Fibroblast of lung (primary cell): ENCODE measurements at regions not wholly inside any gene's neighbourhood (a gene's known extent, or its start where the extent isn't known, plus 50 kb on each side); places are given as distances from the start of the nearest gene placed in this dataset.

Source experiments
- DNase-seq, 2 donors: peaks; one replicate each; pipeline versions ENCODE4 v3.0.0 to v3.0.0-alpha.2; 2010; ENCODE audit warnings: low read depth in 2 of 2
- H2AFZ ChIP-seq: 2 replicates; pipeline ENCODE4 v1.5.1; 2012; ENCODE audit warnings: low read length, control low read depth, inconsistent platforms
- H3K27ac ChIP-seq: 2 replicates; pipeline ENCODE4 v1.5.1; 2011; ENCODE audit warnings: low read length, control low read depth; ENCODE audit not compliant: insufficient read depth
- H3K27me3 ChIP-seq: 2 replicates; pipeline ENCODE4 v1.5.1; 2011; ENCODE audit warnings: mild to moderate bottlenecking, low read length; ENCODE audit not compliant: control insufficient read depth, insufficient read depth
- H3K36me3 ChIP-seq: 2 replicates; pipeline ENCODE4 v1.5.1; 2011; ENCODE audit warnings: low read length; ENCODE audit not compliant: control insufficient read depth, insufficient read depth
- H3K4me1 ChIP-seq: 2 replicates; pipeline ENCODE4 v1.5.1; 2011; ENCODE audit warnings: low read length; ENCODE audit not compliant: control insufficient read depth, insufficient read depth; ENCODE audit errors: extremely low read depth
- H3K4me2 ChIP-seq: 2 replicates; pipeline ENCODE4 v1.5.1; 2011; ENCODE audit warnings: low read length, control low read depth; ENCODE audit not compliant: insufficient read depth; ENCODE audit errors: extremely low read depth
- H3K4me3 ChIP-seq, 4 experiments: fragments of 200-600 bp in 1 of 4; sonication (generic) in 1 of 4; replicated peaks in 1 of 4; 2 replicates each; pipeline ENCODE4 v1.5.1; 2011 to 2016; ENCODE audit warnings: low read length in 4 of 4, low read depth in 3 of 4, mild to moderate bottlenecking in 3 of 4, control low read depth in 2 of 4, inconsistent platforms in 1 of 4, mixed read lengths in 1 of 4; ENCODE audit not compliant: insufficient read depth in 1 of 4; ENCODE audit errors: control extremely low read depth in 1 of 4
- H3K79me2 ChIP-seq: 2 replicates; pipeline ENCODE4 v1.5.1; 2012; ENCODE audit warnings: mild to moderate bottlenecking, low read length, inconsistent platforms; ENCODE audit not compliant: control insufficient read depth, insufficient read depth
- H3K9ac ChIP-seq: 2 replicates; pipeline ENCODE4 v1.5.1; 2011; ENCODE audit warnings: mild to moderate bottlenecking, low read length, control low read depth; ENCODE audit not compliant: insufficient read depth
- H3K9me3 ChIP-seq: 2 replicates; pipeline ENCODE4 v1.5.1; 2012; ENCODE audit warnings: low read depth, low read length; ENCODE audit not compliant: control insufficient read depth, insufficient read depth
- H4K20me1 ChIP-seq: 2 replicates; pipeline ENCODE4 v1.5.1; 2011; ENCODE audit warnings: low read length; ENCODE audit not compliant: control insufficient read depth, insufficient read depth; ENCODE audit errors: extremely low read depth
- EZH2 ChIP-seq: IDR thresholded peaks from 2 replicates; pipeline ENCODE4 v1.5.1; 2012; ENCODE audit warnings: low read length, control low read depth, mild to moderate bottlenecking; ENCODE audit errors: missing control alignments
- TF ChIP-seq, protein P1 (sequence below), 2 donors: IDR thresholded peaks in 1 of 2; conservative IDR thresholded peaks in 1 of 2; 1 replicate in 1 of 2; 2 replicates in 1 of 2; pipeline ENCODE4 v1.5.1; 2011 to 2012; ENCODE audit warnings: low read length in 2 of 2, control low read depth in 1 of 2, inconsistent platforms in 1 of 2, low read depth in 1 of 2, mild to moderate bottlenecking in 1 of 2

DNA sequence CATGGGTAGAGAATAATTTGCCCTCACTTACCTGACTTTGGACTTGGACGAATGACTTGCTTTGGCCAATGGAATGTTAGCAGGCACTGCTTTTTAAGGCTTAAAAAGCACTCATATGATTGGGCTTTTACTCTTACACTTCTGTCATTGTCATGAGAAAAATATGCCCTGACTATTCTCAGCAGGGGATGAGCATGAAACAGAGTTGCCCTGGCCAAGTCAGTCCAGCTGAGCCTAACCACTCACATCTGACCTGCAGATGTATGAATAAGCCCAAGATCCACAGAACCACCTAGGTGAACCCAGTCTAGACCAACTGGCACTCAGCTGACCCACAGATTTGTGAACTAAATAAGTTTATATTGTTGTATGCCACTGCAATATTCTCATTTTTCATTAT is 573.5 kb downstream of the TNS3 start:
- no peak overlapping the region for H3K4me2 ChIP-seq
- no peak overlapping the region for H3K27ac ChIP-seq
- no peak overlapping the region for H3K9ac ChIP-seq
- H3K27me3 ChIP-seq = no peaks in the 10 kb centered on the region
- no peak overlapping the region for H3K4me3 ChIP-seq
- H3K79me2 ChIP-seq = no peaks in the 10 kb centered on the region
- no peak overlapping the region for H2AFZ ChIP-seq
- no peaks in the 10 kb centered on the region for H3K4me1 ChIP-seq
- H3K36me3 ChIP-seq = no peaks in the 10 kb centered on the region
- H4K20me1 ChIP-seq = no peaks in the 10 kb centered on the region
- TF ChIP-seq, protein P1, sequence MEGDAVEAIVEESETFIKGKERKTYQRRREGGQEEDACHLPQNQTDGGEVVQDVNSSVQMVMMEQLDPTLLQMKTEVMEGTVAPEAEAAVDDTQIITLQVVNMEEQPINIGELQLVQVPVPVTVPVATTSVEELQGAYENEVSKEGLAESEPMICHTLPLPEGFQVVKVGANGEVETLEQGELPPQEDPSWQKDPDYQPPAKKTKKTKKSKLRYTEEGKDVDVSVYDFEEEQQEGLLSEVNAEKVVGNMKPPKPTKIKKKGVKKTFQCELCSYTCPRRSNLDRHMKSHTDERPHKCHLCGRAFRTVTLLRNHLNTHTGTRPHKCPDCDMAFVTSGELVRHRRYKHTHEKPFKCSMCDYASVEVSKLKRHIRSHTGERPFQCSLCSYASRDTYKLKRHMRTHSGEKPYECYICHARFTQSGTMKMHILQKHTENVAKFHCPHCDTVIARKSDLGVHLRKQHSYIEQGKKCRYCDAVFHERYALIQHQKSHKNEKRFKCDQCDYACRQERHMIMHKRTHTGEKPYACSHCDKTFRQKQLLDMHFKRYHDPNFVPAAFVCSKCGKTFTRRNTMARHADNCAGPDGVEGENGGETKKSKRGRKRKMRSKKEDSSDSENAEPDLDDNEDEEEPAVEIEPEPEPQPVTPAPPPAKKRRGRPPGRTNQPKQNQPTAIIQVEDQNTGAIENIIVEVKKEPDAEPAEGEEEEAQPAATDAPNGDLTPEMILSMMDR (conservative IDR thresholded peaks at IDR 0.05 in 1 of 2, IDR thresholded peaks at IDR 0.05 in 1 of 2; ENCODE audit: low read depth in 1 of 2, low read length in 2 of 2) = no peak
- no peak for TF ChIP-seq EZH2
- H3K9me3 ChIP-seq = no peaks in the 10 kb centered on the region
- DNase-seq = peak in 1 of 2 donors; percentile 10

DNA sequence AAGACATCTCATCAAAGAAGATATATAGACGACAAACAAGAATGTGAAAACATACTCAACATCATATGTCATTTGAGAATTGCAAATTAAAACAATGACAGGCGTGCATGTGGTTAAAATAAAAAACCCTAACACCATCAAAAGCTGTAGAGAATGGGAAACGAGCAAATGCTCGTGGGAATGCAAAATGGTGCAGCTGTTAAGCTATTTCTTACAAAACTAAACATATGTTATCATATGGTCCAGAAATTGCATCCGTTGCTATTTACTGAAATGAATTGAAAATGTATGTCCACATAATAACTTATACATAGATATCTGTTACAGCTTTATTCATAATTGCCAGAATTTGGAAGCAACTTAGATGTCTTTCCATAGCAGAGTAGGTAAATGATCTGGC is 574.4 kb downstream of the TNS3 start:
- no peak overlapping the region for H3K4me2 ChIP-seq
- H3K27ac ChIP-seq = no peak overlapping the region
- TF ChIP-seq, protein P1 (conservative IDR thresholded peaks at IDR 0.05 in 1 of 2, IDR thresholded peaks at IDR 0.05 in 1 of 2; ENCODE audit: low read depth in 1 of 2, low read length in 2 of 2) = no peak
- no peak for TF ChIP-seq EZH2

DNA sequence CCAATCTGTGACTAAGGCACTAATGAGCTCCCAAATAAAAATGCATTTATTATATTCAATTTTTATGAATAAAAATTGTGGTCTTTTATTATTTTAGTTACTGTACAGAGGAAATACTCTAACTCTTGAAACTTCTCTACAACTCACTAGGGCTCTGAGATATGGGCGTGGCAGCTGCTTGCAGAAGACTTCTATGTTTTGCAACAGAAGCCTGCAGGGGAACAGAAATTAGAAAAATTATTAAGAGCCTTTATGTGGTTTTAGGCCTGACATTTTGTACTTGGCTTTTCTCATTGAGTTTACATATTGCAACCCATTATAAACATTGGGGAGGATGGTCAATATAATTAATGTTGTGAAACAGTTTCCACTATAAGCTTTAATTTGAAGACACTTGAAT is 581.4 kb downstream of the TNS3 start:
- Histone ChIP-seq H3K9ac (no peak overlapping the region), H3K4me3 (no peak overlapping the region), H3K27ac (no peak overlapping the region), H4K20me1 (no peaks in the 10 kb centered on the region), H3K9me3 (no peaks in the 10 kb centered on the region), H3K79me2 (no peaks in the 10 kb centered on the region), H2AFZ (no peak overlapping the region), H3K4me2 (no peak overlapping the region), H3K27me3 (no peaks in the 10 kb centered on the region), H3K36me3 (no peaks in the 10 kb centered on the region), H3K4me1 (no peaks in the 10 kb centered on the region)
- TF ChIP-seq, protein P1 (conservative IDR thresholded peaks at IDR 0.05 in 1 of 2, IDR thresholded peaks at IDR 0.05 in 1 of 2; ENCODE audit: low read depth in 1 of 2, low read length in 2 of 2) = no peak
- TF ChIP-seq EZH2 = no peak
- DNase-seq = peak in 1 of 2 donors; percentile 88

More for the DNA sequence above, 574.4 kb downstream of the TNS3 start:
- H3K79me2 ChIP-seq = no peaks in the 10 kb centered on the region
- H3K9ac ChIP-seq = no peak overlapping the region
- no peak for DNase-seq
- H2AFZ ChIP-seq = no peak overlapping the region
- H3K27me3 ChIP-seq = no peaks in the 10 kb centered on the region
- no peaks in the 10 kb centered on the region for H3K36me3 ChIP-seq
- no peaks in the 10 kb centered on the region for H3K9me3 ChIP-seq
- no peak overlapping the region for H3K4me3 ChIP-seq
- H4K20me1 ChIP-seq = no peaks in the 10 kb centered on the region
- no peaks in the 10 kb centered on the region for H3K4me1 ChIP-seq
